ENCODE measurements at regions not wholly inside any gene's neighbourhood (a gene's known extent, or its start where the extent isn't known, plus 50 kb on each side); places are given as distances from the start of the nearest gene placed in this dataset.

GRCh38 chr2:155062250-155062921 lies 363.9 kb downstream of the KCNJ3 start:
- no peaks in the 10 kb centered on the region for H3K36me3 ChIP-seq
- H3K9me3 ChIP-seq: no peaks in the 10 kb centered on the region
- no peak overlapping the region for H3K4me3 ChIP-seq
- no peak overlapping the region for H3K27ac ChIP-seq
- TF ChIP-seq CTCF (IDR thresholded peaks at IDR 0.05) (no peak), POLR2A (IDR thresholded peaks at IDR 0.05) (no peak)
- H3K27me3 ChIP-seq: no peaks in the 10 kb centered on the region
- intact Hi-C loops (cut with DNase I; ENCODE audit: low total_unique reads): no loop called here
- no peaks in the 10 kb centered on the region for H3K4me1 ChIP-seq
- no peak for DNase-seq

GRCh38 chr2:155060896-155061295 lies 362.4 kb downstream of the KCNJ3 start:
- Histone ChIP-seq H3K4me3 (no peak overlapping the region), H3K4me1 (no peaks in the 10 kb centered on the region), H3K9me3 (no peaks in the 10 kb centered on the region), H3K27me3 (no peaks in the 10 kb centered on the region), H3K36me3 (no peaks in the 10 kb centered on the region), H3K27ac (no peak overlapping the region)
- TF ChIP-seq POLR2A (IDR thresholded peaks at IDR 0.05): no peak
- no peak for TF ChIP-seq CTCF (IDR thresholded peaks at IDR 0.05)
- no peak for DNase-seq
- intact Hi-C loops (cut with DNase I; ENCODE audit: low total_unique reads): no loop called here

GRCh38 chr2:155054712-155055111 lies 356.2 kb downstream of the KCNJ3 start:
- no peaks in the 10 kb centered on the region for H3K36me3 ChIP-seq
- H3K27ac ChIP-seq: no peak overlapping the region
- H3K4me1 ChIP-seq: no peaks in the 10 kb centered on the region
- intact Hi-C loops (cut with DNase I; ENCODE audit: low total_unique reads): no loop called here
- DNase-seq: no peak
- no peaks in the 10 kb centered on the region for H3K9me3 ChIP-seq
- TF ChIP-seq CTCF (IDR thresholded peaks at IDR 0.05) (no peak), POLR2A (IDR thresholded peaks at IDR 0.05) (no peak)
- no peak overlapping the region for H3K4me3 ChIP-seq
- no peaks in the 10 kb centered on the region for H3K27me3 ChIP-seq

- TF ChIP-seq POLR2A (IDR thresholded peaks at IDR 0.05) (no peak), CTCF (IDR thresholded peaks at IDR 0.05) (no peak)
- Histone ChIP-seq H3K9me3 (no peaks in the 10 kb centered on the region), H3K27me3 (no peaks in the 10 kb centered on the region), H3K4me1 (no peaks in the 10 kb centered on the region), H3K36me3 (no peaks in the 10 kb centered on the region), H3K27ac (no peak overlapping the region), H3K4me3 (no peak overlapping the region)
- DNase-seq: no peak
- intact Hi-C loops (cut with DNase I; ENCODE audit: low total_unique reads): no loop called here
Observed at GRCh38 chr2:155043097-155043496, 344.6 kb downstream of the KCNJ3 start.

GRCh38 chr2:155035308-155035707 lies 336.8 kb downstream of the KCNJ3 start:
- Histone ChIP-seq H3K36me3 (no peaks in the 10 kb centered on the region), H3K27ac (no peak overlapping the region), H3K9me3 (no peaks in the 10 kb centered on the region), H3K27me3 (no peaks in the 10 kb centered on the region), H3K4me1 (no peaks in the 10 kb centered on the region), H3K4me3 (no peak overlapping the region)
- DNase-seq: no peak
- intact Hi-C loops (cut with DNase I; ENCODE audit: low total_unique reads): no loop called here
- TF ChIP-seq CTCF (IDR thresholded peaks at IDR 0.05): no peak
- no peak for TF ChIP-seq POLR2A (IDR thresholded peaks at IDR 0.05)
